ENCODE measurements at regions not wholly inside any gene's neighbourhood (a gene's known extent, or its start where the extent isn't known, plus 50 kb on each side); places are given as distances from the start of the nearest gene placed in this dataset.

DNA sequence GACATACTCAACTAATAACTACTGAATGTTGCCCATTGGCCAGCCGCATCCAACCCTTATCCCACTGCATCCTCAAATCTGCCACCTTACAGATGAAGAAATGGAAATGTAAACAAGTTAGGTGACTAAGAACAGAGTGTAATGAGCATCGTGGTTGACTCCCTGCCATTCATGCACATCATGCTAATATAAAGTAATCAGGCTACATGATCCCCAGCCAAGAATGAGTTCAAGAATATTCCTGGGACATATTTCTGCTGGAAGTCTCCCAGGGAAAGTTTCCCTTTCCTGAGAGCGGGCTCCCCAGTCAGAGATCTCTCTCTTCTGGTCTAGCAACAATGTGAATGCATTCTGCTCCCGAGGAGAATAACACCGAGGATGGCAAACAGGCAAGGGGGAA is 55.9 kb upstream of the SERP2 start:
- Histone ChIP-seq H4K20me1 (ENCODE audit: insufficient read depth, low read length, poor library complexity, severe bottlenecking) (no peaks in the 10 kb centered on the region), H3K27me3 (ENCODE audit: insufficient read depth, low read length, poor library complexity, severe bottlenecking) (no peaks in the 10 kb centered on the region), H3K9me2 (replicated peaks; ENCODE audit: low read depth, low read length) (no peaks in the 10 kb centered on the region), H3K4me3 (ENCODE audit: low read length, poor library complexity, severe bottlenecking) (no peak overlapping the region), H3K4me2 (ENCODE audit: low read depth, low read length, poor library complexity, severe bottlenecking) (no peak overlapping the region), H3K9me3 (ENCODE audit: insufficient read depth, low read depth, low read length) (no peaks in the 10 kb centered on the region), H2AFZ (ENCODE audit: low read length) (no peak overlapping the region), H3K79me2 (ENCODE audit: insufficient read depth, low read length) (no peaks in the 10 kb centered on the region), H3K36me3 (ENCODE audit: insufficient read depth, low read length) (no peaks in the 10 kb centered on the region), H3K4me1 (ENCODE audit: insufficient read depth, low read length, poor library complexity, severe bottlenecking) (peaks cover 12% of the 10 kb centered on the region), H3K9ac (ENCODE audit: low read depth, low read length, poor library complexity, severe bottlenecking) (no peak overlapping the region), H3F3A (ENCODE audit: low read depth) (no peaks in the 10 kb centered on the region)
- TF ChIP-seq, protein P1, sequence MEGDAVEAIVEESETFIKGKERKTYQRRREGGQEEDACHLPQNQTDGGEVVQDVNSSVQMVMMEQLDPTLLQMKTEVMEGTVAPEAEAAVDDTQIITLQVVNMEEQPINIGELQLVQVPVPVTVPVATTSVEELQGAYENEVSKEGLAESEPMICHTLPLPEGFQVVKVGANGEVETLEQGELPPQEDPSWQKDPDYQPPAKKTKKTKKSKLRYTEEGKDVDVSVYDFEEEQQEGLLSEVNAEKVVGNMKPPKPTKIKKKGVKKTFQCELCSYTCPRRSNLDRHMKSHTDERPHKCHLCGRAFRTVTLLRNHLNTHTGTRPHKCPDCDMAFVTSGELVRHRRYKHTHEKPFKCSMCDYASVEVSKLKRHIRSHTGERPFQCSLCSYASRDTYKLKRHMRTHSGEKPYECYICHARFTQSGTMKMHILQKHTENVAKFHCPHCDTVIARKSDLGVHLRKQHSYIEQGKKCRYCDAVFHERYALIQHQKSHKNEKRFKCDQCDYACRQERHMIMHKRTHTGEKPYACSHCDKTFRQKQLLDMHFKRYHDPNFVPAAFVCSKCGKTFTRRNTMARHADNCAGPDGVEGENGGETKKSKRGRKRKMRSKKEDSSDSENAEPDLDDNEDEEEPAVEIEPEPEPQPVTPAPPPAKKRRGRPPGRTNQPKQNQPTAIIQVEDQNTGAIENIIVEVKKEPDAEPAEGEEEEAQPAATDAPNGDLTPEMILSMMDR (conservative IDR thresholded peaks at IDR 0.05; ENCODE audit: low read length), result no peak
- TF ChIP-seq EZH2phosphoT487 (IDR thresholded peaks at IDR 0.05; ENCODE audit: borderline replicate concordance), result no peak

DNA sequence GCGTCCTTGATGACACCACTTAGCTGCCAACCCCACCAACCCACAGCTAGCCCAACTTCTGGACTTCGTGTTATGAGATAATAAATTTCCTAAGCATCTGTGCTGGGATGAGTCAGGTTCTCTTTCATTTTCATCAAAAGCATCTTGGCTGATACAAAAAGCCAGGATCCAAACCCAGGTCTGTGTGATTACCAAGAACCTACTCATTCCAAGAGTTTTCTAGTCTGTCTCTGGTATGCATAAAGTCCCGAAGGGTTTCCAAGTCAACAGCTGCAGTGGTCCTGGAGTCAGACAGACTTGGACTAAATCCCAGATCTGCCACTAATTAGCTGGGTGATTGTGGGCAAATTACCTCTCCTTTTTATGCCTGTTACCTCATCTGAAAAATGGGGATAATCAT is 55.5 kb upstream of the SERP2 start:
- no peaks in the 10 kb centered on the region for H4K20me1 ChIP-seq (ENCODE audit: insufficient read depth, low read length, poor library complexity, severe bottlenecking)
- no peak overlapping the region for H3K9ac ChIP-seq (ENCODE audit: low read depth, low read length, poor library complexity, severe bottlenecking)
- no peaks in the 10 kb centered on the region for H3K9me2 ChIP-seq (replicated peaks; ENCODE audit: low read depth, low read length)
- no peaks in the 10 kb centered on the region for H3K79me2 ChIP-seq (ENCODE audit: insufficient read depth, low read length)
- peaks cover 10% of the 10 kb centered on the region for H3K4me1 ChIP-seq (ENCODE audit: insufficient read depth, low read length, poor library complexity, severe bottlenecking)
- no peaks in the 10 kb centered on the region for H3K9me3 ChIP-seq (ENCODE audit: insufficient read depth, low read depth, low read length)
- no peaks in the 10 kb centered on the region for H3F3A ChIP-seq (ENCODE audit: low read depth)
- no peaks in the 10 kb centered on the region for H3K27me3 ChIP-seq (ENCODE audit: insufficient read depth, low read length, poor library complexity, severe bottlenecking)
- no peak overlapping the region for H3K4me2 ChIP-seq (ENCODE audit: low read depth, low read length, poor library complexity, severe bottlenecking)
- no peak overlapping the region for H2AFZ ChIP-seq (ENCODE audit: low read length)
- H3K4me3 ChIP-seq (ENCODE audit: low read length, poor library complexity, severe bottlenecking), result no peak overlapping the region
- H3K36me3 ChIP-seq (ENCODE audit: insufficient read depth, low read length), result no peaks in the 10 kb centered on the region
- TF ChIP-seq, protein P1 (conservative IDR thresholded peaks at IDR 0.05; ENCODE audit: low read length), result no peak
- TF ChIP-seq EZH2phosphoT487 (IDR thresholded peaks at IDR 0.05; ENCODE audit: borderline replicate concordance), result no peak

DNA sequence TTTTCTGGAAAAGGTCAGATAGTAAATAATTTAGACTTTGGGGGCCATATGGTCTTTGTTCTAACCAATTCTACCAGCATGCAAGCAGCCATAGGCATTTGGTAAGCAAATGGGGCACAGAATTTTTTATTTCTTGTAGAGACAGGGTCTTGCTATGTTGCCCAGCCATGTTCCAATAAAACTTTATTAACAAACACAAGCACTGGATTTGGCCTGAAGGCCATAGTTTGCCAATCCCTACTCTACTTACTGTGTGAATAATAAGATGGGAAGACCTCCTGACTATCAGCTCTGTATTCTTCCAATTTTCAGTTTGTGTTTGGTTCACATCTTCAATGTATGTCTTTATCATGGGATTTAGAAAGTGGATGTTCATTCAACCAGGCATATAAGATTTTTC is 53.0 kb upstream of the SERP2 start:
- H4K20me1 ChIP-seq (ENCODE audit: insufficient read depth, low read length, poor library complexity, severe bottlenecking), result no peaks in the 10 kb centered on the region
- H3K4me3 ChIP-seq (ENCODE audit: low read length, poor library complexity, severe bottlenecking), result no peak overlapping the region
- TF ChIP-seq, protein P1 (conservative IDR thresholded peaks at IDR 0.05; ENCODE audit: low read length), result no peak
- no peaks in the 10 kb centered on the region for H3K79me2 ChIP-seq (ENCODE audit: insufficient read depth, low read length)
- H3K36me3 ChIP-seq (ENCODE audit: insufficient read depth, low read length), result no peaks in the 10 kb centered on the region
- H3K4me2 ChIP-seq (ENCODE audit: low read depth, low read length, poor library complexity, severe bottlenecking), result no peak overlapping the region
- no peak overlapping the region for H3K9ac ChIP-seq (ENCODE audit: low read depth, low read length, poor library complexity, severe bottlenecking)
- no peaks in the 10 kb centered on the region for H3F3A ChIP-seq (ENCODE audit: low read depth)
- no peak overlapping the region for H2AFZ ChIP-seq (ENCODE audit: low read length)
- no peaks in the 10 kb centered on the region for H3K27me3 ChIP-seq (ENCODE audit: insufficient read depth, low read length, poor library complexity, severe bottlenecking)
- no peaks in the 10 kb centered on the region for H3K4me1 ChIP-seq (ENCODE audit: insufficient read depth, low read length, poor library complexity, severe bottlenecking)
- no peaks in the 10 kb centered on the region for H3K9me2 ChIP-seq (replicated peaks; ENCODE audit: low read depth, low read length)
- no peaks in the 10 kb centered on the region for H3K9me3 ChIP-seq (ENCODE audit: insufficient read depth, low read depth, low read length)
